HEK293T (cell line): ENCODE measurements at regions not wholly inside any gene's neighbourhood (a gene's known extent, or its start where the extent isn't known, plus 50 kb on each side); places are given as distances from the start of the nearest gene placed in this dataset.

ENCODE experiments used
- CTCF ChIA-PET: fragments of 350-600 bp; formaldehyde crosslinking; extraction: SDS; loops from one replicate; lab custom pipeline; 2021; ENCODE audit warnings: antibody characterized with exemption, inconsistent platforms; lab: Yijun Ruan, JAX
- POLR2A ChIA-PET: fragments of 350-600 bp; formaldehyde crosslinking; extraction: SDS; loops from one replicate; lab custom pipeline; 2020; ENCODE audit warnings: antibody characterized with exemption, inconsistent platforms; lab: Yijun Ruan, JAX
- DNase-seq: peaks from one replicate; pipeline ENCODE4 v3.0.0; 2012; ENCODE audit warnings: mixed read lengths; ENCODE audit errors: extremely low spot score
- ARNT ChIP-seq: fragments of 450-650 bp; IDR thresholded peaks from 2 replicates; pipeline ENCODE4 v1.6.1; 2017; ENCODE audit warnings: mild to moderate bottlenecking
- BHLHE40 ChIP-seq: fragments of 450-650 bp; IDR thresholded peaks from 2 replicates; pipeline ENCODE4 v1.6.1; 2016; ENCODE audit warnings: mild to moderate bottlenecking, moderate library complexity, borderline replicate concordance
- CTBP1 ChIP-seq: fragments of 450-650 bp; IDR thresholded peaks from 2 replicates; pipeline ENCODE4 v1.6.1; 2016; ENCODE audit warnings: borderline replicate concordance
- ELF4 ChIP-seq: fragments of 450-650 bp; IDR thresholded peaks from 2 replicates; pipeline ENCODE4 v1.6.1; 2017; ENCODE audit warnings: antibody characterized with exemption
- FOXA1 ChIP-seq: fragments of 450-650 bp; IDR thresholded peaks from 2 replicates; pipeline ENCODE4 v1.6.1; 2016; ENCODE audit warnings: mild to moderate bottlenecking
- FOXK2 ChIP-seq: fragments of 450-650 bp; IDR thresholded peaks from 2 replicates; pipeline ENCODE4 v1.6.1; 2016; ENCODE audit warnings: mild to moderate bottlenecking
- FOXM1 ChIP-seq: fragments of 450-650 bp; IDR thresholded peaks from 2 replicates; pipeline ENCODE4 v1.6.1; 2017; ENCODE audit warnings: mild to moderate bottlenecking, borderline replicate concordance
- HDGF ChIP-seq: fragments of 450-650 bp; IDR thresholded peaks from 2 replicates; pipeline ENCODE4 v1.6.1; 2017; ENCODE audit warnings: antibody characterized with exemption, borderline replicate concordance
- L3MBTL2 ChIP-seq: fragments of 450-650 bp; conservative IDR thresholded peaks from 2 replicates; pipeline ENCODE4 v1.6.1; 2016; ENCODE audit warnings: mild to moderate bottlenecking
- LEF1 ChIP-seq: fragments of 450-650 bp; IDR thresholded peaks from 2 replicates; pipeline ENCODE4 v1.6.1; 2017; ENCODE audit warnings: mild to moderate bottlenecking, borderline replicate concordance
- NFRKB ChIP-seq: fragments of 450-650 bp; IDR thresholded peaks from 2 replicates; pipeline ENCODE4 v1.6.1; 2016; ENCODE audit warnings: mild to moderate bottlenecking, moderate library complexity
- SP1 ChIP-seq: fragments of 450-650 bp; IDR thresholded peaks from 2 replicates; pipeline ENCODE4 v1.6.1; 2017
- SUZ12 ChIP-seq: fragments of 450-650 bp; IDR thresholded peaks from 2 replicates; pipeline ENCODE4 v1.6.1; 2016; ENCODE audit warnings: mild to moderate bottlenecking
- TARDBP ChIP-seq: fragments of 450-650 bp; IDR thresholded peaks from 2 replicates; pipeline ENCODE4 v1.6.1; 2016
- ZNF384 ChIP-seq: fragments of 450-650 bp; IDR thresholded peaks from 2 replicates; pipeline ENCODE4 v1.6.1; 2016
- TF ChIP-seq, protein P1 (sequence below): fragments of 450-650 bp; IDR thresholded peaks from 2 replicates; pipeline ENCODE4 v1.6.1; 2016

- TF ChIP-seq FOXM1 (no peak), ZNF384 (no peak), CTBP1 (no peak), SP1 (no peak), L3MBTL2 (no peak), SUZ12 (no peak), LEF1 (no peak), TARDBP (no peak), ARNT (no peak), HDGF (no peak), FOXA1 (no peak), FOXK2 (no peak), ELF4 (no peak), BHLHE40 (no peak), NFRKB (no peak)
- TF ChIP-seq, protein P1, sequence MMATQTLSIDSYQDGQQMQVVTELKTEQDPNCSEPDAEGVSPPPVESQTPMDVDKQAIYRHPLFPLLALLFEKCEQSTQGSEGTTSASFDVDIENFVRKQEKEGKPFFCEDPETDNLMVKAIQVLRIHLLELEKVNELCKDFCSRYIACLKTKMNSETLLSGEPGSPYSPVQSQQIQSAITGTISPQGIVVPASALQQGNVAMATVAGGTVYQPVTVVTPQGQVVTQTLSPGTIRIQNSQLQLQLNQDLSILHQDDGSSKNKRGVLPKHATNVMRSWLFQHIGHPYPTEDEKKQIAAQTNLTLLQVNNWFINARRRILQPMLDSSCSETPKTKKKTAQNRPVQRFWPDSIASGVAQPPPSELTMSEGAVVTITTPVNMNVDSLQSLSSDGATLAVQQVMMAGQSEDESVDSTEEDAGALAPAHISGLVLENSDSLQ: no peak
- no peak for DNase-seq
- POLR2A ChIA-PET: no interaction called here
- CTCF ChIA-PET: no interaction called here
Measured at GRCh38 chr20:57872816-57873409, 163.1 kb upstream of the PMEPA1 start.

- ChIA-PET CTCF (no interaction called here), POLR2A (no interaction called here)
- TF ChIP-seq, protein P1: no peak
- no peak for TF ChIP-seq ZNF384
- TF ChIP-seq HDGF: no peak
- no peak for TF ChIP-seq SUZ12
- TF ChIP-seq ELF4: no peak
- TF ChIP-seq BHLHE40: no peak
- no peak for TF ChIP-seq LEF1
- TF ChIP-seq ARNT: no peak
- no peak for TF ChIP-seq NFRKB
- TF ChIP-seq FOXM1: no peak
- no peak for TF ChIP-seq TARDBP
- no peak for TF ChIP-seq FOXK2
- no peak for TF ChIP-seq L3MBTL2
- TF ChIP-seq SP1: no peak
- no peak for TF ChIP-seq FOXA1
- TF ChIP-seq CTBP1: no peak
- no peak for DNase-seq
Measured at GRCh38 chr20:57871237-57871632, 161.4 kb upstream of the PMEPA1 start.

- no peak for DNase-seq
- TF ChIP-seq SUZ12 (no peak), L3MBTL2 (no peak), ZNF384 (no peak), ELF4 (no peak), ARNT (no peak), NFRKB (no peak), FOXM1 (no peak), FOXK2 (no peak), HDGF (no peak), LEF1 (no peak), TARDBP (no peak), SP1 (no peak), FOXA1 (no peak)
- TF ChIP-seq, protein P1: no peak
- POLR2A ChIA-PET: no interaction called here
- CTCF ChIA-PET: no interaction called here
Measured at GRCh38 chr20:57870597-57871236, 160.9 kb upstream of the PMEPA1 start.

DNA sequence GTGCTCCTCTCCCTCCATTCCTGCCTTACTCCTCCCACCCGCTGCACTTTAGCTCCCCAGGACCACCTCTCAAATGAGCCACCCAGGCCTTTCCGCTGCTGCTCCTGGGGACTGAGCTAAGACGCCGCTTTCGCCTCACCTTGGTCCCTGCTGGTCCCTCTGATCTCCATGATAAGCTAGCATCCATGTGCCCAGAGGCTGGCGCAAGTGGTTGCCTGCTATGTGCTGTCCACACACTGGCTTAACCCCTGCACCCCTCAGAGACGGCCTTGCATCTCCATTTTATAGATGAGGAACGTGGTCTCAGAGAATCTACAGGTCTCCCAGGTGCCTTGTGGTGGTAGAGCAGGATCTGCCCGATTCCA, 160.1 kb upstream of the PMEPA1 start:
- POLR2A ChIA-PET: no interaction called here
- CTCF ChIA-PET: interaction anchor here (0.6 kb wide), 1 partner anchor 130 kb away, joined by 3 read pairs; no protein-coding TSS in a partner anchor

More for the DNA sequence above, 160.1 kb upstream of the PMEPA1 start:
- no peak for DNase-seq
- TF ChIP-seq BHLHE40 (no peak), FOXM1 (no peak), CTBP1 (no peak), ELF4 (no peak), HDGF (no peak), L3MBTL2 (no peak), FOXK2 (no peak), SP1 (no peak), NFRKB (no peak)
- TF ChIP-seq, protein P1: no peak
